ENCODE measurements at regions not wholly inside any gene's neighbourhood (a gene's known extent, or its start where the extent isn't known, plus 50 kb on each side); places are given as distances from the start of the nearest gene placed in this dataset.

DNA sequence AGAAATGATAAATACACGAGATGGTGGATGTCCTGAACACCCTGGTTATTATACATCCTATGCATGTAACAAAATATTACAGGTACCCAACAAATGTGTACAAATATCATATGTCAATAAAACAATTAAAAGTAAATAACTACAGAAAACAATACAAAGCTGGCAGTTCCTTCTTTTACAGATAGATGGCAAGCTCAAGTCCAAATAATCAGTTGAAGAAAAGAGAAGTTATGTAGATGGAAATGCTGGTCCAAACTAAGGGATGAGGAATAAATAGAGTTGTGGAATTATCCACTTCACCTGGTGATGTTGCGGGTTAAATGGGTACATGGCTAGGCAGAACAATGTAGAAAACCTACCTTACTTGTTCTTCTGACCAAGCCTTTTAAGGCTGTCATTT is 79.4 kb downstream of the PALM2AKAP2 start:
- TF ChIP-seq POLR2A (IDR thresholded peaks at IDR 0.05) (no peak), POLR2AphosphoS5 (IDR thresholded peaks at IDR 0.05) (no peak)
- TF ChIP-seq, protein P1, sequence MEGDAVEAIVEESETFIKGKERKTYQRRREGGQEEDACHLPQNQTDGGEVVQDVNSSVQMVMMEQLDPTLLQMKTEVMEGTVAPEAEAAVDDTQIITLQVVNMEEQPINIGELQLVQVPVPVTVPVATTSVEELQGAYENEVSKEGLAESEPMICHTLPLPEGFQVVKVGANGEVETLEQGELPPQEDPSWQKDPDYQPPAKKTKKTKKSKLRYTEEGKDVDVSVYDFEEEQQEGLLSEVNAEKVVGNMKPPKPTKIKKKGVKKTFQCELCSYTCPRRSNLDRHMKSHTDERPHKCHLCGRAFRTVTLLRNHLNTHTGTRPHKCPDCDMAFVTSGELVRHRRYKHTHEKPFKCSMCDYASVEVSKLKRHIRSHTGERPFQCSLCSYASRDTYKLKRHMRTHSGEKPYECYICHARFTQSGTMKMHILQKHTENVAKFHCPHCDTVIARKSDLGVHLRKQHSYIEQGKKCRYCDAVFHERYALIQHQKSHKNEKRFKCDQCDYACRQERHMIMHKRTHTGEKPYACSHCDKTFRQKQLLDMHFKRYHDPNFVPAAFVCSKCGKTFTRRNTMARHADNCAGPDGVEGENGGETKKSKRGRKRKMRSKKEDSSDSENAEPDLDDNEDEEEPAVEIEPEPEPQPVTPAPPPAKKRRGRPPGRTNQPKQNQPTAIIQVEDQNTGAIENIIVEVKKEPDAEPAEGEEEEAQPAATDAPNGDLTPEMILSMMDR (IDR thresholded peaks at IDR 0.05) = no peak
